HepG2 (cell line): ENCODE measurements at regions not wholly inside any gene's neighbourhood (a gene's known extent, or its start where the extent isn't known, plus 50 kb on each side); places are given as distances from the start of the nearest gene placed in this dataset.

Experiments
- ATAC-seq: fragments of 200-7000 bp; cut with Tn5 transposase; 3 replicates; pipeline ENCODE4 v1.9.1; 2020; ENCODE audit warnings: mild to moderate bottlenecking, moderate library complexity
- BruUV-seq: library from RNA; stranded (reverse); fragments of 400-500 nt; replicated peaks from 2 replicates; lab custom pipeline; 2021; lab: Mats Ljungman, UMichigan
- CTCF ChIA-PET: fragments of 300-600 bp; formaldehyde crosslinking; extraction: SDS; loops from one replicate; lab custom pipeline; 2021; ENCODE audit warnings: low total read pairs, inconsistent platforms, low intra/inter-chr PET ratio; lab: Yijun Ruan, JAX
- POLR2A ChIA-PET: fragments of 350-600 bp; sonication (Branson Sonifier 250); formaldehyde crosslinking; loops from one replicate; lab custom pipeline; 2020; ENCODE audit warnings: antibody characterized with exemption, inconsistent platforms; lab: Yijun Ruan, JAX
- DNase-seq: peaks from one replicate; pipeline ENCODE4 v3.0.0-alpha.2; 2015; ENCODE audit warnings: low spot score
- FAIRE-seq: peaks from 3 replicates; lab custom pipeline; 2011; peaks lifted over from hg19 to GRCh38; lab: Jason Lieb, UNC
- H2AFZ ChIP-seq: one replicate; pipeline ENCODE4 v1.6.1; 2011; ENCODE audit warnings: low read length, inconsistent platforms
- H3K27ac ChIP-seq: fragments of 300-600 bp; 3 replicates; pipeline ENCODE4 v1.8.0; 2011; ENCODE audit warnings: mixed run types, mild to moderate bottlenecking, mixed read lengths, low read length, inconsistent platforms; ENCODE audit not compliant: insufficient read depth; ENCODE audit errors: extremely low read length
- H3K27me3 ChIP-seq, 2 experiments: fragments of 200-600 bp in 1 of 2; 2 replicates in 1 of 2; 3 replicates in 1 of 2; pipeline versions ENCODE4 v1.6.0 to v1.8.0; 2011; ENCODE audit warnings: low read length in 2 of 2, mild to moderate bottlenecking in 2 of 2, moderate library complexity in 2 of 2, inconsistent platforms in 1 of 2; ENCODE audit not compliant: insufficient read depth in 2 of 2, control insufficient read depth in 1 of 2
- H3K36me3 ChIP-seq, 2 experiments: fragments of 200-600 bp in 1 of 2; replicated peaks in 1 of 2; 2 replicates in 1 of 2; 3 replicates in 1 of 2; pipeline versions ENCODE4 v1.5.1 to v1.8.0; 2011; ENCODE audit warnings: low read length in 2 of 2, inconsistent platforms in 1 of 2; ENCODE audit not compliant: insufficient read depth in 2 of 2, control insufficient read depth in 1 of 2
- H3K4me1 ChIP-seq: 2 replicates; pipeline ENCODE4 v1.5.1; 2012; ENCODE audit warnings: low read length, inconsistent platforms; ENCODE audit not compliant: insufficient read depth
- H3K4me2 ChIP-seq: 2 replicates; pipeline ENCODE4 v1.6.0; 2011; ENCODE audit warnings: low read depth, low read length, inconsistent platforms
- H3K4me3 ChIP-seq, 3 experiments: fragments of 200-600 bp in 1 of 3; sonication (generic), shearing (Covaris generic) in 1 of 3; replicated peaks in 1 of 3; 2 replicates each; pipeline ENCODE4 v1.5.1; 2011 to 2016; ENCODE audit warnings: low read length in 3 of 3, inconsistent platforms in 2 of 3, low read depth in 2 of 3, mild to moderate bottlenecking in 2 of 3, control low read depth in 1 of 3, mixed read lengths in 1 of 3; ENCODE audit not compliant: insufficient read depth in 1 of 3
- H3K79me2 ChIP-seq: one replicate; pipeline ENCODE4 v1.6.1; 2011; ENCODE audit warnings: low read length, inconsistent platforms; ENCODE audit not compliant: insufficient read depth
- H3K9ac ChIP-seq: 2 replicates; pipeline ENCODE4 v1.6.0; 2011; ENCODE audit warnings: mild to moderate bottlenecking, low read depth, low read length, inconsistent platforms; ENCODE audit not compliant: insufficient read depth
- H3K9me3 ChIP-seq: 2 replicates; pipeline ENCODE4 v1.5.1; 2012; ENCODE audit warnings: mild to moderate bottlenecking, low read length
- H4K20me1 ChIP-seq: 2 replicates; pipeline ENCODE4 v1.6.0; 2011; ENCODE audit warnings: inconsistent platforms, mild to moderate bottlenecking, low read length, moderate library complexity; ENCODE audit not compliant: insufficient read depth
- KAT7 ChIP-seq: IDR thresholded peaks from 2 replicates; pipeline ENCODE4 v1.6.1; 2018; ENCODE audit warnings: borderline replicate concordance, missing compliant biosample characterization
- MXD4 ChIP-seq: IDR thresholded peaks from 2 replicates; pipeline ENCODE4 v1.6.1; 2016; ENCODE audit warnings: mild to moderate bottlenecking, missing biosample characterization, missing genetic modification reagents
- NR2F2 ChIP-seq: IDR thresholded peaks from 2 replicates; pipeline ENCODE4 v1.6.1; 2012; ENCODE audit warnings: low read depth, inconsistent platforms, borderline replicate concordance
- TERF1 ChIP-seq: sonication (generic); formaldehyde crosslinking; IDR thresholded peaks from 2 replicates; pipeline ENCODE4 v1.8.0; 2022; ENCODE audit warnings: mild to moderate bottlenecking, missing genetic modification reagents, moderate library complexity
- ZNF713 ChIP-seq: sonication (generic); formaldehyde crosslinking; IDR thresholded peaks from 2 replicates; pipeline ENCODE4 v1.4.0; 2020; ENCODE audit warnings: mild to moderate bottlenecking, missing genetic modification reagents
- WGBS: methylation state at CpG from one replicate; pipeline ENCODE4 v1.1.6; 2017; ENCODE audit warnings: low lambda C conversion rate; 5-methylcytosine and 5-hydroxymethylcytosine counted together
- in situ Hi-C: cut with HindIII; loops from 2 replicates; pipeline ENCODE4 v1.10.0; 2017; ENCODE audit warnings: low pct_unique_long_range_greater_than_20kb; ENCODE audit not compliant: extremely low pct_ligation_motif_present
- intact Hi-C: fragments of 100-400 bp; cut with micrococcal nuclease; formaldehyde crosslinking; loops from one replicate; pipeline ENCODE4 v1.10.0; 2022; ENCODE audit not compliant: unreplicated experiment
- TF ChIP-seq, protein P1 (sequence below): sonication (generic); formaldehyde crosslinking; IDR thresholded peaks from 2 replicates; pipeline ENCODE4 v1.9.0; 2021; ENCODE audit warnings: missing genetic modification reagents, mild to moderate bottlenecking, borderline replicate concordance
- TF ChIP-seq, protein P2 (sequence below), 2 experiments: fragments of 450-650 bp in 1 of 2; sonication (generic) in 1 of 2; formaldehyde crosslinking in 1 of 2; IDR thresholded peaks; 2 replicates each; pipeline versions ENCODE4 v1.6.1 to v1.8.0; 2016 to 2022; ENCODE audit warnings: antibody characterized with exemption in 1 of 2, mild to moderate bottlenecking in 1 of 2, missing genetic modification reagents in 1 of 2

- POLR2A ChIA-PET = no interaction called here
- FAIRE-seq (no peak), ATAC-seq (no peak), DNase-seq (no peak)
- H3K4me3 ChIP-seq = no peak overlapping the region
- WGBS = 0% methylated on average over 1 of the region's 1 CpG
- CTCF ChIA-PET = no interaction called here
- H3K36me3 ChIP-seq = no peaks in the 10 kb centered on the region
- H3K9me3 ChIP-seq = peaks cover 19% of the 10 kb centered on the region; the same call in 1 of the 2 replicates
- H3K79me2 ChIP-seq = no peaks in the 10 kb centered on the region
- intact Hi-C loops = no loop called here
- H4K20me1 ChIP-seq = no peaks in the 10 kb centered on the region
- no peak overlapping the region for H3K9ac ChIP-seq
- no peaks in the 10 kb centered on the region for H3K4me1 ChIP-seq
- no peak overlapping the region for H2AFZ ChIP-seq
- in situ Hi-C loops = no loop called here
- H3K27me3 ChIP-seq = no peaks in the 10 kb centered on the region
- no peak overlapping the region for H3K4me2 ChIP-seq
- no TSS peak for BruUV-seq
- TF ChIP-seq ZNF713 (CRISPR knock-in tag) = no peak
- TF ChIP-seq, protein P1, sequence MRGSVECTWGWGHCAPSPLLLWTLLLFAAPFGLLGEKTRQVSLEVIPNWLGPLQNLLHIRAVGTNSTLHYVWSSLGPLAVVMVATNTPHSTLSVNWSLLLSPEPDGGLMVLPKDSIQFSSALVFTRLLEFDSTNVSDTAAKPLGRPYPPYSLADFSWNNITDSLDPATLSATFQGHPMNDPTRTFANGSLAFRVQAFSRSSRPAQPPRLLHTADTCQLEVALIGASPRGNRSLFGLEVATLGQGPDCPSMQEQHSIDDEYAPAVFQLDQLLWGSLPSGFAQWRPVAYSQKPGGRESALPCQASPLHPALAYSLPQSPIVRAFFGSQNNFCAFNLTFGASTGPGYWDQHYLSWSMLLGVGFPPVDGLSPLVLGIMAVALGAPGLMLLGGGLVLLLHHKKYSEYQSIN (CRISPR knock-in tag) = no peak
- no peak for TF ChIP-seq NR2F2
- TF ChIP-seq MXD4 (CRISPR knock-in tag) = no peak
- TF ChIP-seq TERF1 (CRISPR knock-in tag) = no peak
- no peak overlapping the region for H3K27ac ChIP-seq
These were observed 316.9 kb downstream of the INHBA start for GRCh38 chr7:41385996-41386395.

GRCh38 chr7:41384418-41384817, 318.5 kb downstream of the INHBA start:
- H3K79me2 ChIP-seq = no peaks in the 10 kb centered on the region
- no peaks in the 10 kb centered on the region for H3K27me3 ChIP-seq
- no peak overlapping the region for H3K4me3 ChIP-seq
- intact Hi-C loops = no loop called here
- WGBS = 67% methylated on average over 12 of the region's 12 CpGs
- H3K27ac ChIP-seq = no peak overlapping the region
- no peaks in the 10 kb centered on the region for H3K4me1 ChIP-seq
- H3K4me2 ChIP-seq = no peak overlapping the region
- ATAC-seq = no peak
- in situ Hi-C loops = no loop called here
- FAIRE-seq = no peak
- H4K20me1 ChIP-seq = no peaks in the 10 kb centered on the region
- H3K36me3 ChIP-seq = no peaks in the 10 kb centered on the region
- peaks cover 19% of the 10 kb centered on the region; the same call in 1 of the 2 replicates for H3K9me3 ChIP-seq
- BruUV-seq = no TSS peak
- H3K9ac ChIP-seq = no peak overlapping the region
- CTCF ChIA-PET = no interaction called here
- TF ChIP-seq KAT7 (CRISPR knock-in tag) = no peak
- TF ChIP-seq, protein P2, sequence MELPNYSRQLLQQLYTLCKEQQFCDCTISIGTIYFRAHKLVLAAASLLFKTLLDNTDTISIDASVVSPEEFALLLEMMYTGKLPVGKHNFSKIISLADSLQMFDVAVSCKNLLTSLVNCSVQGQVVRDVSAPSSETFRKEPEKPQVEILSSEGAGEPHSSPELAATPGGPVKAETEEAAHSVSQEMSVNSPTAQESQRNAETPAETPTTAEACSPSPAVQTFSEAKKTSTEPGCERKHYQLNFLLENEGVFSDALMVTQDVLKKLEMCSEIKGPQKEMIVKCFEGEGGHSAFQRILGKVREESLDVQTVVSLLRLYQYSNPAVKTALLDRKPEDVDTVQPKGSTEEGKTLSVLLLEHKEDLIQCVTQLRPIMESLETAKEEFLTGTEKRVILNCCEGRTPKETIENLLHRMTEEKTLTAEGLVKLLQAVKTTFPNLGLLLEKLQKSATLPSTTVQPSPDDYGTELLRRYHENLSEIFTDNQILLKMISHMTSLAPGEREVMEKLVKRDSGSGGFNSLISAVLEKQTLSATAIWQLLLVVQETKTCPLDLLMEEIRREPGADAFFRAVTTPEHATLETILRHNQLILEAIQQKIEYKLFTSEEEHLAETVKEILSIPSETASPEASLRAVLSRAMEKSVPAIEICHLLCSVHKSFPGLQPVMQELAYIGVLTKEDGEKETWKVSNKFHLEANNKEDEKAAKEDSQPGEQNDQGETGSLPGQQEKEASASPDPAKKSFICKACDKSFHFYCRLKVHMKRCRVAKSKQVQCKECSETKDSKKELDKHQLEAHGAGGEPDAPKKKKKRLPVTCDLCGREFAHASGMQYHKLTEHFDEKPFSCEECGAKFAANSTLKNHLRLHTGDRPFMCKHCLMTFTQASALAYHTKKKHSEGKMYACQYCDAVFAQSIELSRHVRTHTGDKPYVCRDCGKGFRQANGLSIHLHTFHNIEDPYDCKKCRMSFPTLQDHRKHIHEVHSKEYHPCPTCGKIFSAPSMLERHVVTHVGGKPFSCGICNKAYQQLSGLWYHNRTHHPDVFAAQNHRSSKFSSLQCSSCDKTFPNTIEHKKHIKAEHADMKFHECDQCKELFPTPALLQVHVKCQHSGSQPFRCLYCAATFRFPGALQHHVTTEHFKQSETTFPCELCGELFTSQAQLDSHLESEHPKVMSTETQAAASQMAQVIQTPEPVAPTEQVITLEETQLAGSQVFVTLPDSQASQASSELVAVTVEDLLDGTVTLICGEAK (IDR thresholded peaks at IDR 0.05) = no peak
- TF ChIP-seq, protein P2 (CRISPR knock-in tag; IDR thresholded peaks at IDR 0.05) = no peak
- POLR2A ChIA-PET = no interaction called here
- H2AFZ ChIP-seq = no peak overlapping the region
- DNase-seq = no peak
